Breast epithelium (tissue), 4 donors: ENCODE measurements at regions not wholly inside any gene's neighbourhood (a gene's known extent, or its start where the extent isn't known, plus 50 kb on each side); places are given as distances from the start of the nearest gene placed in this dataset.
"Not testable (repeated sequence)": the region's sequence is repeated elsewhere in the genome, so short reads cannot be mapped to it uniquely, and the experiment has no call there.

Experiments used
- DNase-seq, 2 donors: peaks; one replicate each; pipeline ENCODE4 v3.0.0-alpha.2; 2019; ENCODE audit warnings: low spot score in 2 of 2
- H3K27ac ChIP-seq, 2 donors: fragments of 200-600 bp; sonication (generic) in 1 of 2; one replicate each; pipeline ENCODE4 v1.5.1; 2016 to 2019; ENCODE audit warnings: mild to moderate bottlenecking in 1 of 2
- H3K27me3 ChIP-seq, 2 donors: fragments of 200-600 bp; sonication (generic) in 1 of 2; one replicate each; pipeline versions ENCODE4 v1.5.1 to v1.6.0; 2017 to 2019; ENCODE audit warnings: control low read depth in 1 of 2, mild to moderate bottlenecking in 1 of 2
- H3K36me3 ChIP-seq: fragments of 200-600 bp; one replicate; pipeline ENCODE4 v1.5.1; 2019
- H3K4me1 ChIP-seq, 2 donors: fragments of 200-600 bp; sonication (generic); one replicate each; pipeline ENCODE4 v1.5.1; 2016 to 2019; ENCODE audit warnings: control low read depth in 1 of 2
- H3K4me3 ChIP-seq, 3 donors: fragments of 200-600 bp; sonication (generic); 1 replicate in 2 of 3; 2 replicates in 1 of 3; pipeline ENCODE4 v1.5.1; 2016 to 2019; ENCODE audit warnings: mild to moderate bottlenecking in 3 of 3, moderate library complexity in 2 of 3
- H3K9me3 ChIP-seq, 2 donors: fragments of 200-600 bp; sonication (generic) in 1 of 2; one replicate each; pipeline ENCODE4 v1.5.1; 2016 to 2019; ENCODE audit warnings: control low read depth in 1 of 2
- POLR2A ChIP-seq: fragments of 450-650 bp; IDR thresholded peaks from one replicate; pipeline ENCODE4 v1.6.1; 2016; ENCODE audit warnings: antibody characterized with exemption, mild to moderate bottlenecking, moderate library complexity
- POLR2AphosphoS5 ChIP-seq, 3 donors: sonication (generic); formaldehyde crosslinking; IDR thresholded peaks; one replicate each; pipeline ENCODE4 v1.6.1; 2017; ENCODE audit warnings: antibody characterized with exemption in 3 of 3
- intact Hi-C: fragments of 100-400 bp; cut with DNase I; formaldehyde crosslinking; loops from one replicate; pipeline ENCODE4 v1.15.1; 2023; ENCODE audit warnings: low total_unique reads
- TF ChIP-seq, protein P1 (sequence below), 3 donors: fragments of 450-650 bp; IDR thresholded peaks; one replicate each; pipeline ENCODE4 v1.5.1; 2016 to 2017; ENCODE audit warnings: antibody characterized with exemption in 3 of 3, mild to moderate bottlenecking in 3 of 3, moderate library complexity in 3 of 3

- Histone ChIP-seq H3K9me3 (peaks cover 0 to 5% of the 10 kb centered on the region in 2 donors), H3K4me3 (no peak overlapping the region), H3K27ac (no peak overlapping the region), H3K4me1 (no peaks in the 10 kb centered on the region), H3K36me3 (no peaks in the 10 kb centered on the region), H3K27me3 (peaks cover 0 to 5% of the 10 kb centered on the region in 2 donors)
- TF ChIP-seq POLR2A (no peak), POLR2AphosphoS5 (IDR thresholded peaks at IDR 0.05) (no peak)
- TF ChIP-seq, protein P1, sequence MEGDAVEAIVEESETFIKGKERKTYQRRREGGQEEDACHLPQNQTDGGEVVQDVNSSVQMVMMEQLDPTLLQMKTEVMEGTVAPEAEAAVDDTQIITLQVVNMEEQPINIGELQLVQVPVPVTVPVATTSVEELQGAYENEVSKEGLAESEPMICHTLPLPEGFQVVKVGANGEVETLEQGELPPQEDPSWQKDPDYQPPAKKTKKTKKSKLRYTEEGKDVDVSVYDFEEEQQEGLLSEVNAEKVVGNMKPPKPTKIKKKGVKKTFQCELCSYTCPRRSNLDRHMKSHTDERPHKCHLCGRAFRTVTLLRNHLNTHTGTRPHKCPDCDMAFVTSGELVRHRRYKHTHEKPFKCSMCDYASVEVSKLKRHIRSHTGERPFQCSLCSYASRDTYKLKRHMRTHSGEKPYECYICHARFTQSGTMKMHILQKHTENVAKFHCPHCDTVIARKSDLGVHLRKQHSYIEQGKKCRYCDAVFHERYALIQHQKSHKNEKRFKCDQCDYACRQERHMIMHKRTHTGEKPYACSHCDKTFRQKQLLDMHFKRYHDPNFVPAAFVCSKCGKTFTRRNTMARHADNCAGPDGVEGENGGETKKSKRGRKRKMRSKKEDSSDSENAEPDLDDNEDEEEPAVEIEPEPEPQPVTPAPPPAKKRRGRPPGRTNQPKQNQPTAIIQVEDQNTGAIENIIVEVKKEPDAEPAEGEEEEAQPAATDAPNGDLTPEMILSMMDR (IDR thresholded peaks at IDR 0.05), result no peak
- no peak for DNase-seq
- intact Hi-C loops, result no loop called here
These were observed 309.0 kb downstream of the TEX29 start for GRCh38 chr13:111629457-111629856.

- intact Hi-C loops, result no loop called here
- H3K27me3 ChIP-seq, result peaks cover 0 to 5% of the 10 kb centered on the region in 2 donors
- TF ChIP-seq POLR2AphosphoS5 (IDR thresholded peaks at IDR 0.05) (no peak), POLR2A (no peak)
- TF ChIP-seq, protein P1 (IDR thresholded peaks at IDR 0.05), result no peak
These were observed 309.5 kb downstream of the TEX29 start for GRCh38 chr13:111629926-111630325.

DNA sequence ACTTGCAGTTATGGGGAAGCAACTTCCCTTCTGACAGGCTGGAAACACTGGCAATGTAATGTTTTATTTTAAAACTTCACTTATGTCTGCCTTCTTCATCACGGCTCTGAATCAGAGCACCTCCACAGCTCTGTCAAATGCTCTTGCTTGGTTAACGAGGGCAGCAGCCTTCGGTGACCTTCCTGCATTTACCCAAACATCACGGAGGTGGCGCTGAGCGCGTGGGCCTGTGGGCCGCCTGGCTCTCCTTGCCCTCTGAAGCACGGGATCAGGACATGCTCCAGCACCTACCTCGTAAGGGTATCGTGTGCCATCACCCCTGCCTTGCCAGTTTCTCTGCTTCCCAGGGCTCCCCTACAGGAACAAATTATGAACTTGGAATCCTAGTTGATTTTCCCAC, 310.0 kb downstream of the TEX29 start:
- Histone ChIP-seq H3K27me3 (peaks cover 0 to 5% of the 10 kb centered on the region in 2 donors), H3K36me3 (no peaks in the 10 kb centered on the region), H3K4me1 (no peaks in the 10 kb centered on the region), H3K4me3 (no peak overlapping the region), H3K27ac (no peak overlapping the region), H3K9me3 (peaks cover 0 to 5% of the 10 kb centered on the region in 2 donors)
- DNase-seq, result no peak
- intact Hi-C loops, result no loop called here
- TF ChIP-seq POLR2A (no peak), POLR2AphosphoS5 (IDR thresholded peaks at IDR 0.05) (no peak)
- TF ChIP-seq, protein P1 (IDR thresholded peaks at IDR 0.05), result no peak

More at GRCh38 chr13:111629926-111630325, 309.5 kb downstream of the TEX29 start:
- no peak overlapping the region for H3K27ac ChIP-seq
- H3K9me3 ChIP-seq, result peaks cover 0 to 5% of the 10 kb centered on the region in 2 donors
- no peak for DNase-seq
- no peak overlapping the region for H3K4me3 ChIP-seq
- H3K4me1 ChIP-seq, result no peaks in the 10 kb centered on the region
- H3K36me3 ChIP-seq, result no peaks in the 10 kb centered on the region

DNA sequence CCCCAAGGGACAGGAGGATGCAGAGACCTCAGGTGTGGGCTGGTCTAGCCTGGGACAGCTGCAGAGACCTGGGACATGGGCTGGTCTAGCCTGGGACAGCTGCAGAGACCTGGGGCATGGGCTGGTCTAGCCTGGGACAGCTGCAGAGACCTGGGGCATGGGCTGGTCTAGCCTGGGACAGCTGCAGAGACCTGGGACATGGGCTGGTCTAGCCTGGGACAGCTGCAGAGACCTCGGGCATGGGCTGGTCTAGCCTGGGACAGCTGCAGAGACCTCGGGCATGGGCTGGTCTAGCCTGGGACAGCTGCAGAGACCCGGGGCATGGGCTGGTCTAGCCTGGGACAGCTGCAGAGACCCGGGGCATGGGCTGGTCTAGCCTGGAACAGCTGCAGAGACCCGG, 310.8 kb downstream of the TEX29 start:
- H3K9me3 ChIP-seq, H3K27me3 ChIP-seq, DNase-seq, H3K27ac ChIP-seq, H3K36me3 ChIP-seq, intact Hi-C loops, H3K4me3 ChIP-seq, H3K4me1 ChIP-seq: not testable (repeated sequence)

GRCh38 chr13:111632906-111633305, 312.5 kb downstream of the TEX29 start:
- Histone ChIP-seq H3K36me3 (no peaks in the 10 kb centered on the region), H3K4me3 (no peak overlapping the region), H3K9me3 (peaks cover 0 to 5% of the 10 kb centered on the region in 2 donors), H3K27ac (no peak overlapping the region), H3K27me3 (no peaks in the 10 kb centered on the region), H3K4me1 (no peaks in the 10 kb centered on the region)
- TF ChIP-seq POLR2AphosphoS5 (IDR thresholded peaks at IDR 0.05) (no peak), POLR2A (no peak)
- TF ChIP-seq, protein P1 (IDR thresholded peaks at IDR 0.05), result no peak
- DNase-seq, result no peak
- intact Hi-C loops, result no loop called here

GRCh38 chr13:111633401-111633800, 313.0 kb downstream of the TEX29 start:
- intact Hi-C loops, result no loop called here
- TF ChIP-seq, protein P1 (IDR thresholded peaks at IDR 0.05), result no peak
- TF ChIP-seq POLR2A (no peak), POLR2AphosphoS5 (IDR thresholded peaks at IDR 0.05) (no peak)
- Histone ChIP-seq H3K9me3 (peaks cover 0 to 5% of the 10 kb centered on the region in 2 donors), H3K4me3 (no peak overlapping the region), H3K36me3 (no peaks in the 10 kb centered on the region), H3K4me1 (no peaks in the 10 kb centered on the region), H3K27ac (no peak overlapping the region), H3K27me3 (no peaks in the 10 kb centered on the region)
- DNase-seq, result no peak
